CD4-positive, alpha-beta T cell treated with Interleukin-6 at 100 ng/mL for 8 hours (primary cell): ENCODE measurements at regions not wholly inside any gene's neighbourhood (a gene's known extent, or its start where the extent isn't known, plus 50 kb on each side); places are given as distances from the start of the nearest gene placed in this dataset.
A peak's percentile ranks its signal among the peaks of the same experiment; 100 is the strongest.

Source experiments
- DNase-seq: peaks from one replicate; pipeline ENCODE4 v3.0.0-alpha.2; 2020; ENCODE audit warnings: mixed read lengths, low spot score

GRCh38 chr14:34350903-34351302 is 111.1 kb downstream of the SPTSSA start:
- no peak for DNase-seq

GRCh38 chr14:34348592-34348991 is 113.4 kb downstream of the SPTSSA start:
- no peak for DNase-seq

- no peak for DNase-seq
Measured at GRCh38 chr14:34347683-34348082, 114.4 kb downstream of the SPTSSA start.

GRCh38 chr14:34345718-34346465 is 116.1 kb downstream of the SPTSSA start:
- DNase-seq = no peak

- no peak for DNase-seq
Measured at GRCh38 chr14:34344318-34344717, 117.7 kb downstream of the SPTSSA start.

GRCh38 chr14:34340025-34340625 is 121.9 kb downstream of the SPTSSA start:
- no peak for DNase-seq

GRCh38 chr14:34338056-34338455 is 124.0 kb downstream of the SPTSSA start:
- no peak for DNase-seq

- DNase-seq = no peak
Measured at GRCh38 chr14:34336501-34336900, 125.5 kb downstream of the SPTSSA start.

GRCh38 chr14:34335968-34336367 is 126.1 kb downstream of the SPTSSA start:
- DNase-seq = no peak

- DNase-seq = no peak
Measured at GRCh38 chr14:34334329-34334728, 127.7 kb downstream of the SPTSSA start.

GRCh38 chr14:34331728-34332623 is 130.1 kb downstream of the SPTSSA start:
- DNase-seq = peak; percentile 42

GRCh38 chr14:34330846-34331245 is 131.2 kb downstream of the SPTSSA start:
- no peak for DNase-seq

- no peak for DNase-seq
Measured at GRCh38 chr14:34329301-34329700, 132.7 kb downstream of the SPTSSA start.

GRCh38 chr14:34328178-34328577 is 133.9 kb downstream of the SPTSSA start:
- no peak for DNase-seq

GRCh38 chr14:34325493-34325892 is 136.5 kb downstream of the SPTSSA start:
- no peak for DNase-seq

GRCh38 chr14:34324363-34324795 is 137.7 kb downstream of the SPTSSA start:
- peak; percentile 13 for DNase-seq

GRCh38 chr14:34322940-34323418 is 139.1 kb downstream of the SPTSSA start:
- DNase-seq = peak; percentile 61

- DNase-seq = no peak
Measured at GRCh38 chr14:34319140-34319539, 142.9 kb downstream of the SPTSSA start.

GRCh38 chr14:34318014-34318413 is 144.0 kb downstream of the SPTSSA start:
- DNase-seq = no peak

GRCh38 chr14:34310724-34311123 is 151.3 kb downstream of the SPTSSA start:
- no peak for DNase-seq

GRCh38 chr14:34303811-34304210 is 158.2 kb downstream of the SPTSSA start:
- DNase-seq = no peak

GRCh38 chr14:34302654-34303053 is 159.4 kb downstream of the SPTSSA start:
- no peak for DNase-seq
